Neural cell (in vitro differentiated cells): ENCODE measurements at regions not wholly inside any gene's neighbourhood (a gene's known extent, or its start where the extent isn't known, plus 50 kb on each side); places are given as distances from the start of the nearest gene placed in this dataset.

Experiments
- H2AFZ ChIP-seq: fragments of 200-600, 300-800 bp; sonication (generic), shearing (Covaris generic); 2 replicates; pipeline ENCODE4 v1.6.0; 2014; ENCODE audit warnings: low read depth, mild to moderate bottlenecking, antibody characterized with exemption, low read length, moderate library complexity
- H3F3A ChIP-seq: fragments of 200-600 bp; shearing (Covaris generic); 2 replicates; pipeline ENCODE4 v1.6.1; 2016; ENCODE audit warnings: mild to moderate bottlenecking, moderate library complexity, mixed read lengths, antibody characterized with exemption, low read length; ENCODE audit not compliant: insufficient read depth, poor library complexity, severe bottlenecking
- H3K27ac ChIP-seq: fragments of 200-600, 300-800 bp; sonication (generic), shearing (Covaris generic); 2 replicates; pipeline ENCODE4 v1.5.1; 2014; ENCODE audit warnings: mild to moderate bottlenecking, low read length, moderate library complexity
- H3K27me3 ChIP-seq: fragments of 300-800, 200-600 bp; sonication (generic), shearing (Covaris generic); 2 replicates; pipeline ENCODE4 v1.6.0; 2014; ENCODE audit warnings: mild to moderate bottlenecking, low read depth, low read length, moderate library complexity; ENCODE audit not compliant: insufficient read depth
- H3K36me3 ChIP-seq: fragments of 300-800, 200-600 bp; sonication (generic), shearing (Covaris generic); 2 replicates; pipeline ENCODE4 v1.5.1; 2014; ENCODE audit warnings: mild to moderate bottlenecking, antibody characterized with exemption, low read length, moderate library complexity; ENCODE audit not compliant: insufficient read depth
- H3K4me2 ChIP-seq: fragments of 300-800, 200-600 bp; sonication (generic), shearing (Covaris generic); 2 replicates; pipeline ENCODE4 v1.6.0; 2014; ENCODE audit warnings: mild to moderate bottlenecking, low read length
- H3K4me3 ChIP-seq: fragments of 300-800, 200-600 bp; sonication (generic), shearing (Covaris generic); 2 replicates; pipeline ENCODE4 v1.5.1; 2014; ENCODE audit warnings: mild to moderate bottlenecking, low read length, moderate library complexity
- H3K79me2 ChIP-seq: fragments of 200-600 bp; shearing (Covaris generic); replicated peaks from 2 replicates; pipeline ENCODE4 v1.6.0; 2014; ENCODE audit warnings: mild to moderate bottlenecking, low read length, moderate library complexity; ENCODE audit not compliant: insufficient read depth
- H3K9ac ChIP-seq: fragments of 300-800, 200-600 bp; sonication (generic), shearing (Covaris generic); 2 replicates; pipeline ENCODE4 v1.6.1; 2016; ENCODE audit warnings: mild to moderate bottlenecking, low read length, mixed read lengths
- H3K9me2 ChIP-seq: fragments of 200-600 bp; shearing (Covaris generic); 2 replicates; pipeline ENCODE4 v1.6.1; 2016; ENCODE audit warnings: mild to moderate bottlenecking, low read length, mixed read lengths; ENCODE audit not compliant: insufficient read depth
- H3K9me3 ChIP-seq: fragments of 200-600, 300-800 bp; sonication (generic), shearing (Covaris generic); 2 replicates; pipeline ENCODE4 v1.6.1; 2016; ENCODE audit warnings: mild to moderate bottlenecking, mixed run types, low read length, moderate library complexity, mixed read lengths
- H4K20me1 ChIP-seq: fragments of 200-600 bp; shearing (Covaris generic); 2 replicates; pipeline ENCODE4 v1.6.1; 2016; ENCODE audit warnings: mild to moderate bottlenecking, mixed run types; ENCODE audit not compliant: insufficient read depth
- EP300 ChIP-seq: fragments of 450-650 bp; conservative IDR thresholded peaks from 2 replicates; pipeline ENCODE4 v1.6.1; 2014; ENCODE audit warnings: antibody characterized with exemption, mild to moderate bottlenecking, moderate library complexity; ENCODE audit not compliant: poor library complexity, severe bottlenecking
- EZH2 ChIP-seq: fragments of 200-600, 300-800 bp; shearing (Covaris generic), sonication (generic); IDR thresholded peaks from 2 replicates; pipeline ENCODE4 v1.6.1; 2014; ENCODE audit warnings: antibody characterized with exemption, low read length, borderline replicate concordance, mild to moderate bottlenecking; ENCODE audit not compliant: insufficient read depth, poor library complexity, severe bottlenecking
- MXI1 ChIP-seq: fragments of 450-650 bp; conservative IDR thresholded peaks from 2 replicates; pipeline ENCODE4 v1.6.1; 2014; ENCODE audit warnings: antibody characterized with exemption, mild to moderate bottlenecking; ENCODE audit not compliant: poor library complexity, severe bottlenecking
- POLR2AphosphoS5 ChIP-seq: IDR thresholded peaks from 2 replicates; pipeline ENCODE4 v1.6.1; 2012
- RAD21 ChIP-seq: fragments of 450-650 bp; conservative IDR thresholded peaks from 2 replicates; pipeline ENCODE4 v1.6.1; 2014; ENCODE audit warnings: antibody characterized with exemption, mild to moderate bottlenecking, moderate library complexity
- REST ChIP-seq: IDR thresholded peaks from 2 replicates; pipeline ENCODE4 v1.6.1; 2012; ENCODE audit warnings: borderline replicate concordance
- SMC3 ChIP-seq: fragments of 450-650 bp; conservative IDR thresholded peaks from 2 replicates; pipeline ENCODE4 v1.6.1; 2014; ENCODE audit warnings: antibody characterized with exemption, mild to moderate bottlenecking, moderate library complexity; ENCODE audit not compliant: poor library complexity
- TAF1 ChIP-seq: IDR thresholded peaks from 2 replicates; pipeline ENCODE4 v1.6.1; 2012; ENCODE audit warnings: low read depth
- TF ChIP-seq, protein P1 (sequence below): fragments of 450-650 bp; IDR thresholded peaks from 2 replicates; pipeline ENCODE4 v1.5.1; 2014; ENCODE audit warnings: antibody characterized with exemption, mild to moderate bottlenecking, moderate library complexity; ENCODE audit not compliant: poor library complexity, severe bottlenecking

GRCh38 chr13:97133955-97134354 is 88.2 kb upstream of the MBNL2 start:
- no peaks in the 10 kb centered on the region for H3K27me3 ChIP-seq
- no peaks in the 10 kb centered on the region for H3K9me2 ChIP-seq
- no peaks in the 10 kb centered on the region for H3K9me3 ChIP-seq
- no peak overlapping the region for H3K9ac ChIP-seq
- no peak overlapping the region for H2AFZ ChIP-seq
- H3K36me3 ChIP-seq: no peaks in the 10 kb centered on the region
- H3F3A ChIP-seq: no peaks in the 10 kb centered on the region
- H4K20me1 ChIP-seq: no peaks in the 10 kb centered on the region
- no peak overlapping the region for H3K4me2 ChIP-seq
- no peak overlapping the region for H3K4me3 ChIP-seq
- TF ChIP-seq POLR2AphosphoS5 (no peak), TAF1 (no peak), EP300 (no peak), SMC3 (no peak), RAD21 (no peak), MXI1 (no peak), EZH2 (no peak), REST (no peak)
- TF ChIP-seq, protein P1, sequence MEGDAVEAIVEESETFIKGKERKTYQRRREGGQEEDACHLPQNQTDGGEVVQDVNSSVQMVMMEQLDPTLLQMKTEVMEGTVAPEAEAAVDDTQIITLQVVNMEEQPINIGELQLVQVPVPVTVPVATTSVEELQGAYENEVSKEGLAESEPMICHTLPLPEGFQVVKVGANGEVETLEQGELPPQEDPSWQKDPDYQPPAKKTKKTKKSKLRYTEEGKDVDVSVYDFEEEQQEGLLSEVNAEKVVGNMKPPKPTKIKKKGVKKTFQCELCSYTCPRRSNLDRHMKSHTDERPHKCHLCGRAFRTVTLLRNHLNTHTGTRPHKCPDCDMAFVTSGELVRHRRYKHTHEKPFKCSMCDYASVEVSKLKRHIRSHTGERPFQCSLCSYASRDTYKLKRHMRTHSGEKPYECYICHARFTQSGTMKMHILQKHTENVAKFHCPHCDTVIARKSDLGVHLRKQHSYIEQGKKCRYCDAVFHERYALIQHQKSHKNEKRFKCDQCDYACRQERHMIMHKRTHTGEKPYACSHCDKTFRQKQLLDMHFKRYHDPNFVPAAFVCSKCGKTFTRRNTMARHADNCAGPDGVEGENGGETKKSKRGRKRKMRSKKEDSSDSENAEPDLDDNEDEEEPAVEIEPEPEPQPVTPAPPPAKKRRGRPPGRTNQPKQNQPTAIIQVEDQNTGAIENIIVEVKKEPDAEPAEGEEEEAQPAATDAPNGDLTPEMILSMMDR: no peak
- no peak overlapping the region for H3K27ac ChIP-seq
- H3K79me2 ChIP-seq: no peaks in the 10 kb centered on the region

- Histone ChIP-seq H3K4me3 (no peak overlapping the region), H3K9ac (no peak overlapping the region), H3K9me3 (no peaks in the 10 kb centered on the region), H3K36me3 (no peaks in the 10 kb centered on the region), H3F3A (no peaks in the 10 kb centered on the region), H3K27ac (no peak overlapping the region), H3K79me2 (no peaks in the 10 kb centered on the region), H3K9me2 (no peaks in the 10 kb centered on the region), H2AFZ (no peak overlapping the region), H3K27me3 (no peaks in the 10 kb centered on the region), H4K20me1 (no peaks in the 10 kb centered on the region), H3K4me2 (no peak overlapping the region)
- no peak for TF ChIP-seq REST
- no peak for TF ChIP-seq SMC3
- TF ChIP-seq POLR2AphosphoS5: no peak
- TF ChIP-seq MXI1: no peak
- TF ChIP-seq TAF1: no peak
- no peak for TF ChIP-seq EP300
- TF ChIP-seq, protein P1: no peak
- TF ChIP-seq EZH2: no peak
- TF ChIP-seq RAD21: no peak
Observed at GRCh38 chr13:97134364-97135095, 87.6 kb upstream of the MBNL2 start.
